Small intestine (tissue), 7 donors: ENCODE measurements at regions not wholly inside any gene's neighbourhood (a gene's known extent, or its start where the extent isn't known, plus 50 kb on each side); places are given as distances from the start of the nearest gene placed in this dataset.

Source experiments
- DNase-seq, 2 donors: peaks; one replicate each; pipeline versions ENCODE4 v3.0.0 to v3.0.0-alpha.2; 2013
- FAIRE-seq: peaks from 2 replicates; lab custom pipeline; 2012; peaks lifted over from hg19 to GRCh38; lab: Jason Lieb, UNC
- H3K27ac ChIP-seq, 3 donors: one replicate each; pipeline ENCODE4 v1.5.1; 2013; ENCODE audit warnings: low read length in 2 of 3, mild to moderate bottlenecking in 2 of 3, control low read depth in 1 of 3, inconsistent platforms in 1 of 3, low read depth in 1 of 3, moderate library complexity in 1 of 3
- H3K27me3 ChIP-seq, 3 donors: one replicate each; pipeline ENCODE4 v1.6.1; 2013; ENCODE audit warnings: low read length in 3 of 3, inconsistent platforms in 1 of 3; ENCODE audit not compliant: control insufficient read depth in 3 of 3, insufficient read depth in 3 of 3
- H3K36me3 ChIP-seq, 3 donors: one replicate each; pipeline ENCODE4 v1.6.1; 2013; ENCODE audit warnings: low read length in 3 of 3, inconsistent platforms in 1 of 3, low read depth in 1 of 3, mild to moderate bottlenecking in 1 of 3, moderate library complexity in 1 of 3; ENCODE audit not compliant: control insufficient read depth in 3 of 3, insufficient read depth in 2 of 3
- H3K4me1 ChIP-seq, 3 donors: one replicate each; pipeline ENCODE4 v1.6.1; 2013; ENCODE audit warnings: low read length in 2 of 3, inconsistent platforms in 1 of 3, low read depth in 1 of 3, mild to moderate bottlenecking in 1 of 3, moderate library complexity in 1 of 3; ENCODE audit not compliant: control insufficient read depth in 3 of 3, insufficient read depth in 2 of 3
- H3K4me3 ChIP-seq, 3 donors: one replicate each; pipeline ENCODE4 v1.5.1; 2013; ENCODE audit warnings: low read length in 3 of 3, control low read depth in 1 of 3, inconsistent platforms in 1 of 3, low read depth in 1 of 3, mild to moderate bottlenecking in 1 of 3, moderate library complexity in 1 of 3
- H3K9me3 ChIP-seq, 2 donors: one replicate each; pipeline ENCODE4 v1.6.1; 2013; ENCODE audit warnings: low read depth in 1 of 2, low read length in 1 of 2; ENCODE audit not compliant: control insufficient read depth in 2 of 2, insufficient read depth in 1 of 2
- WGBS, 3 donors: extraction: QIAGEN DNeasy Blood & Tissue Kit; methylation state at CpG; one replicate each; pipeline ENCODE4 v1.1.7; 2013; 5-methylcytosine and 5-hydroxymethylcytosine counted together
- donor health status: healthy with polysubstance abuse.
- donor health status: control.
- donor health status: control.
- donor health status: Bipolar disorder and iron deficiency.
- donor health status: healthy.

GRCh38 chr4:85407546-85407945 lies 67.4 kb upstream of the ARHGAP24 start:
- Histone ChIP-seq H3K4me1 (no peaks in the 10 kb centered on the region), H3K27ac (no peak overlapping the region), H3K27me3 (no peaks in the 10 kb centered on the region), H3K9me3 (no peaks in the 10 kb centered on the region), H3K4me3 (no peak overlapping the region), H3K36me3 (no peaks in the 10 kb centered on the region)
- FAIRE-seq (no peak), DNase-seq (no peak)
- 67 to 82% (median 78%) methylated on average over 3 of the region's 3 CpGs for WGBS, 3 donors

DNA sequence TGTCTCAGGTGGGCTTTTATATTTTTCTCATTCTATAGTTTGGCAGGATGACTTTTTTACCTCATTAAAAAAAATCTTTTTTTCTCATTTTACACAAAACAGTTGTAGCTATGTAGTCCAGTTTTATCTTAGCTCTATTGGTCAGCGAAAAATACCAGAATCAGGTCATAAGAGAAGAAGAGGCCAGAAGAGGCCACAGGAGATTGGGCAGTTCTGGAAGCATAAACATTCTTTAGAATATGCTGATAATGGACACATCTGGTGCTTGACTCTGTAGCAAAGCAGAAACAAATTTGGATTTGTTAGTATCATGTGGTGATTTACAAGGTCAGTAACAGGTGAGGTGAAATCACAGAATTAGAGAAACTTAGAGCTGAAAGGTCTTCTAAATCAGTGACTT lies 66.6 kb upstream of the ARHGAP24 start:
- WGBS, 3 donors = 89 to 92% (median 92%) methylated on average over 1 of the region's 1 CpG
- H3K9me3 ChIP-seq = no peaks in the 10 kb centered on the region
- H3K36me3 ChIP-seq = no peaks in the 10 kb centered on the region
- H3K27ac ChIP-seq = no peak overlapping the region
- H3K4me1 ChIP-seq = no peaks in the 10 kb centered on the region
- no peaks in the 10 kb centered on the region for H3K27me3 ChIP-seq
- no peak overlapping the region for H3K4me3 ChIP-seq
- DNase-seq = no peak
- FAIRE-seq = no peak

DNA sequence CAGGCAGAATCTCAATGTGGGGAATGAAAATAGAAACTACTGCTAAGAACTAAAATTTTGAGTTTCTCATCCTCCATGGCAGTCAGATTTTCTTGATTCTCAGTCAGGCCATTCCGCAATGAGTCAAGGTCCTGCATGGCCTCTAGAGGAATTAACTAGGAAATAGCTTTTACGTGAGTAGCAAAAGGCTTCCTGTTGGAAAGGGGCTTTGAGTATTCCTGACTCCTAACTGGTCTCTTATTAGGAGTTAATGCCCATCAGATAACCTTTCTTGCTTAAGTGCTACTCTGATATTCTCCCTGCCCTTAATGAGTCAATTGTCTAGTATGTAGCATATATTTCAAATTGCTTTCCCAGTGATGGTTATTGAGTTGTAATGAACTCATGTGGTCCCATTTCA lies 65.7 kb upstream of the ARHGAP24 start:
- Histone ChIP-seq H3K4me1 (no peaks in the 10 kb centered on the region), H3K27me3 (no peaks in the 10 kb centered on the region), H3K4me3 (no peak overlapping the region), H3K9me3 (no peaks in the 10 kb centered on the region), H3K36me3 (no peaks in the 10 kb centered on the region), H3K27ac (no peak overlapping the region)
- FAIRE-seq (no peak), DNase-seq (no peak)
- WGBS, 3 donors = 88 to 97% (median 94%) methylated on average over 2 of the region's 2 CpGs

- no peaks in the 10 kb centered on the region for H3K27me3 ChIP-seq
- DNase-seq = no peak
- 88 to 91% (median 89%) methylated on average over 5 of the region's 5 CpGs for WGBS, 3 donors
- H3K27ac ChIP-seq = no peak overlapping the region
- no peak overlapping the region for H3K4me3 ChIP-seq
- H3K36me3 ChIP-seq = no peaks in the 10 kb centered on the region
- FAIRE-seq = no peak
- H3K9me3 ChIP-seq = no peaks in the 10 kb centered on the region
- no peaks in the 10 kb centered on the region for H3K4me1 ChIP-seq
Measured at GRCh38 chr4:85411386-85411785, 63.6 kb upstream of the ARHGAP24 start.

DNA sequence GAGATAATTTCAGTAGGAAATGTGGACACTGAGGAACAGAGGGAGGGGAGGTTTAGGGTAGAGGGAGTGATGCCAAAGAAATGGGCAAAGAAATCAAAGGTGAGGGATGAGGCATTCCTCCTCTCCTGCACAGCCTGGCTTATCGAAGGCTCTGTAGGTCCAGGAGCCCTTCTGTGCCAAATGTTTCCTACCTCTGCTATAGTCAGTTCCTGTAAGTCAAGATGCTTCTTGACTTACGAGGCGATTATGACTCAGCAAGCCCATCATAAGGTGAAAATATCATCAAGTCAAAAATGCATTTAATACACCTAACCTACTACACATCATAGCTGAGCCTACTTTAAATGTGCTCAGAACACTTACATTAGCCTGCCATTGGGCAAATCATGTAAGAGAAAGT lies 60.0 kb upstream of the ARHGAP24 start:
- FAIRE-seq = no peak
- Histone ChIP-seq H3K36me3 (no peaks in the 10 kb centered on the region), H3K27me3 (no peaks in the 10 kb centered on the region), H3K9me3 (no peaks in the 10 kb centered on the region), H3K4me1 (no peaks in the 10 kb centered on the region), H3K27ac (no peak overlapping the region), H3K4me3 (no peak overlapping the region)
- 55 to 75% (median 56%) methylated on average over 3 of the region's 3 CpGs for WGBS, 3 donors
- DNase-seq = no peak

DNA sequence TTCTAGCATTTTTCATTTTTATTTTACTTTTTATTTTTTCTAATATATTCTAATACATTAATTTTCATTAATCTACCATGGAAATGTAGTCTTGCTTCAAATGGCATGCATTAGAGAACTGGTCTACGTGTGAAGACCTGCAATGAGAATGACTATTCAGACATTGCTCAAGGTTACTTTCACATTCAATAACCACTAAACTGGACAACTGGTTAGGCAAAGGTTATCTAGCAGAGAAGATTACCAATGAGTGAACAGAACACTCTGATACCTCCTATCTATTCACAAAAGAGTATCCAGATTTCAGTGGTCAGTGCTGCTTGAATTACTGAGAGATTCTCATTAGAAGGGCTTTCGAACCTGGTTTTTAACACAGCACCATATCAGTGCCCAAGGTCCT lies 58.9 kb upstream of the ARHGAP24 start:
- H3K36me3 ChIP-seq = no peaks in the 10 kb centered on the region
- H3K4me1 ChIP-seq = no peaks in the 10 kb centered on the region
- no peak overlapping the region for H3K27ac ChIP-seq
- FAIRE-seq (no peak), DNase-seq (no peak)
- H3K4me3 ChIP-seq = no peak overlapping the region
- no peaks in the 10 kb centered on the region for H3K9me3 ChIP-seq
- WGBS, 3 donors = 79 to 91% (median 90%) methylated on average over 2 of the region's 2 CpGs
- H3K27me3 ChIP-seq = no peaks in the 10 kb centered on the region

DNA sequence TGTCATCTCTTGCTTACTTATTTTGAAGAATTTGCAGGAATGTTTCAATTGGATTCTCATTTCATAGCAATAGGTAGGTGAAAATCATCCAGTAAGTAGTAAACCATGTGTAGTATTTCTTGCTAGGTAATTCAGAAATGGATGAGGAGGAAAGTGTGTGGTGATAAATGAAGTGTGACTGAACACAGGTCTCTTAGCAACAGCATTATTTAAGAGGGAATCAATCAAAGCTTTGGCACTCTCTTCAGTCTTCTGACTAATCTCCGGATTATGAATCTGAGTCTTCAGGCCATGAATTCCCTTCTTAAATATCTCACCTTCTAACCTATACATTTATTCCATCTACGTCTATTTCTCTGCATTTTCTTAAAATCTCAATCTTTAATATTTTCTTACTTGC lies 55.8 kb upstream of the ARHGAP24 start:
- no peaks in the 10 kb centered on the region for H3K9me3 ChIP-seq
- no peak for DNase-seq

DNA sequence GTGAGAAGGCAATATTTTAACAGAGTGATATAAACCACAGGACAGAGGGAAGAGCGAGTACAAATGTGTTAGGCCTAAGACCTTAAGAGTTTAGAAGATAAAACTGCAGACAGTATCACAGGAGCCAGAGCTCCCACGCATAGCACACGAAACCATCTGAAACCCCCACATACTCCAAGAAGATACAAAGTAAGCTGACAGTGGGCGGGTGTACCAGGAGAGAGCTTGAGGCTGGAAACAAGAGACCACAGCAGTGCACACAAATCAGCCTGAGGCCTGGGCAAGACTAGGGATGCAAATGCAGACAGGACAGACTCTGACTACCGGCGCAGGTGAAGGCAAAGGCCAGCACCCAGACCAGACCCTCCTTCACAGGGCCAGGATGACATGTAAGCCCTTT lies 54.1 kb upstream of the ARHGAP24 start:
- Histone ChIP-seq H3K4me3 (no peak overlapping the region), H3K27ac (no peak overlapping the region), H3K27me3 (no peaks in the 10 kb centered on the region), H3K4me1 (no peaks in the 10 kb centered on the region), H3K36me3 (no peaks in the 10 kb centered on the region), H3K9me3 (no peaks in the 10 kb centered on the region)
- FAIRE-seq (no peak), DNase-seq (no peak)
- WGBS, 3 donors = 79 to 88% (median 87%) methylated on average over 6 of the region's 6 CpGs

More for the DNA sequence above, 55.8 kb upstream of the ARHGAP24 start:
- Histone ChIP-seq H3K27ac (no peak overlapping the region), H3K4me1 (no peaks in the 10 kb centered on the region), H3K27me3 (no peaks in the 10 kb centered on the region), H3K36me3 (no peaks in the 10 kb centered on the region), H3K4me3 (no peak overlapping the region)
- no peak for FAIRE-seq
- 86 to 90% (median 87%) methylated on average over 2 of the region's 2 CpGs for WGBS, 3 donors

- WGBS, 3 donors = 57 to 74% (median 68%) methylated on average over 2 of the region's 2 CpGs
- Histone ChIP-seq H3K4me3 (no peak overlapping the region), H3K27me3 (no peaks in the 10 kb centered on the region), H3K36me3 (no peaks in the 10 kb centered on the region), H3K27ac (no peak overlapping the region), H3K9me3 (no peaks in the 10 kb centered on the region), H3K4me1 (no peaks in the 10 kb centered on the region)
- no peak for FAIRE-seq
- DNase-seq = no peak
Measured at GRCh38 chr4:85423431-85423830, 51.5 kb upstream of the ARHGAP24 start.
